ENCODE measurements at regions not wholly inside any gene's neighbourhood (a gene's known extent, or its start where the extent isn't known, plus 50 kb on each side); places are given as distances from the start of the nearest gene placed in this dataset.

- no peak for DNase-seq
Measured at GRCh38 chr21:38875694-38876492, 70.2 kb downstream of the ETS2 start.
